Right ventricle myocardium inferior (tissue), 1 donor: ENCODE measurements at regions not wholly inside any gene's neighbourhood (a gene's known extent, or its start where the extent isn't known, plus 50 kb on each side); places are given as distances from the start of the nearest gene placed in this dataset.

Experiments used
- ATAC-seq: fragments of 200-7000 bp; cut with Tn5 transposase; one replicate; pipeline ENCODE4 v1.9.1; 2020; ENCODE audit warnings: mild to moderate bottlenecking, moderate library complexity
- DNase-seq: peaks from one replicate; pipeline ENCODE4 v3.0.0; 2021; ENCODE audit errors: missing footprints
- intact Hi-C: fragments of 100-400 bp; cut with DNase I; formaldehyde crosslinking; loops from one replicate; pipeline ENCODE4 v1.11.0; 2022
- donor health status: DM: no; HTN: yes; CAD: no; lungs with severe emphysema.

DNA sequence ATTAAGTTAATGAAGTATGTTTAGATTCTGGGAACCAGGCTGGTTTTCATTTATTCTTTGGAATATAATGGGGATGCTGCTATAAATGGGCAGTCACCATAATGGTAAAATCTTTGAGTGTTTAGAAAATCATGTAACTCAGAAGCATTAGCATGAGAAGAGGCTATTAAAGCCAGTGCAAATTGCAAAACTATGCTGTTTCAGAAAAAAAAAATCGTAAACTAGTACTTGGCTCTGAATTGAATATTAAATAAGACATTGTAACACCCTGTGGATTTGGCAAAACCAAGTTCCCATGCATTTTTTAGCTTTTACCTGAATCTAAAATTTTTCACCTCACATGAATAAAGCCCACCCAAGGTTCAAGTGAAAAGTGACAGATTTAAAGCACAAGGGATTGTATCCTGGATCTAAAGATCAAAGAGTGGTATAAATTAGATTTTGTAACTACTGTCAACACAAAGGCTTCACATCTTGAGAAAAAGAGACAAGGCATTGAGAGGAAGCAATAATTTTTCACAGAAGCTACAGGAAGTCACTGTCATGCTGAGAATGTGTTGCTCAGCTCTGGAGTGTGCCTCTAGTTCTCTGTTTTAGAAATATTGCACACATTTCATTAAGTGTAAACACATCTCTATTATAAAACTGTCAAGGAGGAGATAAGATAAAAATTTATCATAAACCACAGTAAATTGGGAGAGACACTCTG, 142.2 kb downstream of the ABCA8 start:
- DNase-seq (no peak), ATAC-seq (no peak)
- intact Hi-C loops: no loop called here

DNA sequence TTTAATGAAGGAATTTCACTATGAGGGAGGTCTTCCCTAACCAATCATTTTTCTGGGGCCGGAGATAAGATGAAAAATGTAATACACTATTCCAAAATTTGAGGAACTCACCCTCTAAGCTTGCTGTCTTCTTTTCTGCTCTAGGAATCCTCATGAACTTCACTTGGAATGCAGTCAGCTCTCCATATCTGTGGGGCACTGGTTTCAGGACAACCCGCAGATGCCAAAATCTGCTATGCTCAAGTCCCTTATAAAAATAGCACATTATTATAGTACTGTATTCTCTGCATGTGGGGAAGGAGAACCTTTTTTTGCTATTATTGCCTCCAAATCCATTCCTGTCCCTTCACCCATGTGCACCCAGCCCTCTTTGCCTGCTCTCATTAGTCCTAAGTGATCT, 146.0 kb downstream of the ABCA8 start:
- ATAC-seq (peak; percentile 35), DNase-seq (no peak)
- intact Hi-C loops: loop anchor here (10.0 kb wide), 1 partner anchor 46 kb away; no protein-coding TSS in a partner anchor

DNA sequence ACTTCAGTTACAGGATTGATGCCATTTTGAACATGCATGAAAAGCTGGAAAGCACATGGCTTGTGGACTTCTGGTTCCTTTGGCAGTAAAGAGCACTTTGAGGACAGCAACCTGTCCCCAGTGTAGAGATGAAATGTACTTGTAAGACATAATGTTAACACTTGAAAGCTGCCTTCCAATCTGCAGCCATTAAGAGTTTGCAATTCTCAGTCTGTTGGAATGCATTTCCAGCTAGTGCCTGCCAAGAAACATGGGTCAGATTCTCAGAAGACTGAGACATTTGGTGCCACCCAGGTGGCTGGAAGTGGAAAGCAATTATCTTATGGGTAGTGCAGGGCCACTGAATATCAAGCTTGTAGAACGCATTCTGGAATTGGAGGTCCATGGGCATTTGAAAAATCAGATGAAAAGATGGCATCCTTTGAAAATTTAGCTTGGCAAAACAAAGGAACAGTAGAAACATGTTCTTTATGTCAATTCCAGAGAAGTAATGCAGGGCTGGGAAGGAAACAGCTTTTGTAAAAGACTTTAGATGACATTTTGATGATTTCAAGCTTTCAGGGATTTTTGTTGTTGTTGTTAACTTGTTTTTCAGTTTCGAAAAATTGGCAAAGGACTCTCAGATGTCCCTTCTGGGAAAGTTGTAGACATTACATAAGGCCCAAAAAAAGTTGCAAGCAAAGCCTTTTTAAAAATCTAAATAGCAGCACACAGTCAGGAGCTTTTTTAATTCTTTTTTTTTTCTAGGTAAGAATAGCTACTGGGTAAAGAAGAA, 147.0 kb downstream of the ABCA8 start:
- intact Hi-C loops: loop anchor here (10.0 kb wide), 1 partner anchor 47 kb away; no protein-coding TSS in a partner anchor
- peak; percentile 83 for ATAC-seq

DNA sequence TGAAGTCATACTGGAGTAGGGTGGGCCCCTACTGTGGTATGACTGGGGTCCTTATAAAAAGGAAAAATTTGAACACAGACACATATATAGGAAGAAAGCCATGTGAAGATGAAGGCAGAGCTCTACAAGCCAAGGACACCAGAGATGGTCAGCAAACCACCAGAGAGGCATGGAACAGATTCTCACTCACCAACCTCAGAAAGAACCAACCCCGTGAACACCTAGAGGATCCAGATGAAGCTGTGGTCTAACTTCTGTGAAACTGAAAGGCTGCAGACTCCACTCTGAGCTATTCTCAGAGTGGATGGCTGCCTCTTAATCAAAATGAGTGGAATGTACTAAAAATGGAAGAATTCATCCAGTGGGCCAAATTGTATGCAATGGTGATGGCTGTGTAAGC, 149.6 kb downstream of the ABCA8 start:
- intact Hi-C loops: loop anchor here (10.0 kb wide), 1 partner anchor 49 kb away; no protein-coding TSS in a partner anchor
- no peak for DNase-seq
- ATAC-seq: no peak

More for the DNA sequence above, 147.0 kb downstream of the ABCA8 start:
- DNase-seq: no peak

DNA sequence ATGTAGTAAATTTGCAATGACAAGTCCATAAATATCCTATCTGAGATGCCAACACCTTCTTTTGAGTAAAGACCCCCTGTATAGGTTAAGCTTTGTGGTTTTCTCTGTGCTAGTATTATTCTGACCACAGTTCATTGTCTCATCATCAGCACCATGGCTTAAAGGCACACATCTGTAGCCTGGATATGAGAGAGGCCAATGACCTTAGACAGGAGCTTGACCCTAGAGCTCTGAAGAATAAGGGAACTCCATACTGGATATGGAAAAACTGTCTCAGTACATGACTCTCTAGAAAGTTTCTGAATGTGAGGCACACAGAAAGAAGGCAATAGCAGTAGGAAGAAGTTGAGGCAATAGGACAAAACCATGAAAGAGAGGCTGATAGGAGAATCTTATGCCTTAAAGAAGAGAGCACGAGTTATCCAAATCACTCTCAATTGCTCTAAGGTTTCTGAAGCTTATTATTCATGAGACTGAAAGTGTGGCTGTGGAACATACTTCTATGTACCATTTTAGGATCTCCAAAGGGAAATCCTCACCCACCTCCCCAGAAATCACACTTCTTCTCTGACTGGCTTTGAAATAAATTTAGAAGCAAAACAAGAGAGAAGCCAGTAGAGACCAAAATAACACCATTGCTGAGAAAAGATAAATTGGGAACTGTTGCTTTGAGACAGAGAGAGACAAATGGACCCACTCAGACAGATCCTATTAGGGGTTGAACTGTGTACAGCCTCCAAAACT, 150.2 kb downstream of the ABCA8 start:
- DNase-seq (no peak), ATAC-seq (no peak)
- intact Hi-C loops: loop anchor here (10.0 kb wide), 1 partner anchor 50 kb away; no protein-coding TSS in a partner anchor

DNA sequence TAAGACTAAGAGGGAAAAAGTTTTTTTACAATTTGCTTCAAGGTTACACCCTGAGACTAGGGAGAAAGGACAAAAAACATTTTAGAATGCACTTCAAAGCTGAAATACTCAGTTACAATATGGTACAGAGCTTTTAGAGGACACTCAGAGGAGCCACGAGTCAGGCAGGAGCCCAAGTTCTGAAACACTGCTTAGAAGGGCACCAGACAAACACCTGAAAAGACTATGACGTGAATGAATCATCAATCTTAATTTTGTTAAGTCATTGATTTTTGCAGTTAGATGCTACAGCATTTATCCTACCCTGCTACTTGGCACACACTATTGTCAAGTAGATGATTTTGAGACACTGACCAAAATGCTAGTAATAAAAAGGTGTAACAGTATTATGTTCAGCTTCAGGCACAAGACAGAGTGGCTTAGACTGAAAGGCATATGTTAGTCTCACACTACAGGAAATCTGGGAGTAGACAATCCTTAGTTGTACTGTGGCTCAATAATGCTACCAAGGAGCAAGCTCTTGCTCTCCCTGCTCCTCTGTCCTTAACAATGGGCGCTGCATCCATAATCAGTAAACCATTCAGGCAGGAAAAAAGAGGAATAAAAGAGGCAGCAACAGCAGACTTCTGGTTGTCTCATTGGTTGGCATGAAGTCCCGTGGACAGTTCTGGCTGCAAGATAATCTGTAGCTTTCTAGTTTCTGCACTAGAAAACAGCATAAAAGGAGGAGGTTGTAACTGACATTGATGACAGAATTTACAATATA, 151.8 kb downstream of the ABCA8 start:
- ATAC-seq (no peak), DNase-seq (no peak)
- intact Hi-C loops: loop anchor here (10.0 kb wide), 1 partner anchor 51 kb away; no protein-coding TSS in a partner anchor

DNA sequence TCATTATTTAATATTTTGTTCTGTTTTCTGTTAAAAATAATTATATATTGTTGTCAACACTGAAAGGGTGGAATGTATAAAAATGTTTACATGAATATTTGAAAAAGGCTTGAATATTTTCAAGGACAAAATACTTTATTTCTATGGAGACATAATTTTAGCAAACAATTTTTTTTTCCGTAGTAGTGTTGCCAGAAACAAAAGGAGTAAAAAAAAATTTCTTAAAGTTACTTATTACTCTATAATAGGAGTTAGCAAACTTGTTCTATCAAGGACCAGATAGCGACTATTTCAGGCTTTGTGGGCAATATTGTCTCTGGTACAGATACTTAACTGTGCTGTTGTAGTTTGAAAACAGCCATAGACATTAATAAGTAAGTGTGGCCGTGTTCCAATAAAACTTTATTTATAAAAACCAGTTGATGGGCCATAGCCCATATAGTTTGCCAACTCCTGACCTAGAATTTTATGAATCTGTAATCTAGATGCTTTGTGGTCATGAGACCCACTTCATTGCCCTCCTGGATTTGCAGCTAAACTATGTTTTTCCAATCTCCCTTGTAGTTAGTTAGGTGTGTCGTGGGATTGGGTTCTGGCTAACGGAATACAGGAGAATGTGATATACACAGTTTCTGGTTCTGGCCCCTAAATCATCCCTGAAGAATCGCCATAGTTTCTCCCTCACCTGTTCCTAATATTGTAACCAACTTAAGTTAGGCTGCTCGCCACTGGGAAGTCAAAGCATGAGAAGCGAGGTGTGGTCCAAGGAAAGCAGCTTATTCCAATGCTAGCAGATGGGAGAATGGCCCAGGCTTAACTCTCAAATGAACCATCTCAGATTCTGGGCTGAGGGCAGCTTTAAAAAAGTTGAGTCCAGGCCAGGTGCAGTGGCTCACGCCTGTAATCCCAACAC, 153.6 kb downstream of the ABCA8 start:
- no peak for ATAC-seq
- intact Hi-C loops: loop anchor here (10.0 kb wide), 1 partner anchor 53 kb away; no protein-coding TSS in a partner anchor
- DNase-seq: no peak

DNA sequence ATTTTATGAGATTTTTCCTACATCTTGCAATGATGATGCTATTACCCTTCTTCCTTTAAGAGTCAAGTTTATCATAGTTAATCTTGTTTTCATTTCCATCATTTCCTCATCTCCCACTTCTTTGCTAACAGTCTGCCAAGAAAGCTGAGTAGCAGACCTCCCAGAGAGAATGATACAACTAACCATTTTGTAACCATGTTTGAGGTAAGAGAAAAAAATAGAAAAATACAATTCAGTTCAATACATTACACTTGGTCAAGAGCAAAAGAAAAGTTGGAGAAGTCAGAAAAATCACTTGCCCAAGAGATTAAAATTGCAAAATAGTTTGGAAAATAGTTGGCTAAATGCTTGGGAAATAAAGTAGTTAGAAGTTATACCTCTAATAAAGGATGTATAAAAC, 154.4 kb downstream of the ABCA8 start:
- intact Hi-C loops: loop anchor here (10.0 kb wide), 1 partner anchor 54 kb away; no protein-coding TSS in a partner anchor
- peak; percentile 74 for ATAC-seq
- no peak for DNase-seq

DNA sequence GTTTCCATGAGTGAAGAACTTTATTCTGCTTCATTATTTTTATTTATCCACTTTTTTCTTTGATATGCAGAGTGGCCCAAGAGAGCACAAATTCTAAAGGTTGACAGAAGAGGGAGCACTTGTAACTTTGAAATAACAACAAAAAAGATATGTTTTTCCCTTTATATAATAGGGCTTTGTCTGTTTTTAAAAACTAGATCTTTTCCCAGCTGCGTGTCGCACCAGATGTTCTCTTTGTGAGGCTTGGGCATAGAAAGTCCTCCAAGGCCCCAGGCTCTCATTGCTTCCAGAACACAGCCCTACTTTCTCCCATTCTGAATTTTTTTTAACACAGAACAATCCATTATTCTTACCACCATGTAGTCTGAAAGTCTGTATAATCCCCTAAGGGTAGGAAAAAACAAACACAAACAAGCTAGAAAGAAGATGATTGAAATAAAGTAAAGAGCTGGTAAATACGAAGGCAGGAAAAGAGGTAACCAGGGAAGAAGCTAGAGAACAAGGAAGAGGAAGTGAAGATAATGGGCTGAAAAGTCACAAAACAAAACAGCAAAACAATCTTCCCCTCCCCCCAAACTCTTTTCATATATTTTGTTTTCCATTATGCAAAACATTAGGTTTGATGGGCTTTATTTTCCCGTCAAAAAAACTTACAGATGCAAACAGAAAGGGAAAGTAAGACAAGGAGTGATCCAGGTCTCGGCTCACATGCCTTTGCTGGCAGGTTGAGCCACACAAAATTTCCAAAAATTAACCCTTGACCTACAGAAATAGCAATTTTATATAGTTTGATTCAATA, 160.4 kb downstream of the ABCA8 start:
- ATAC-seq (peak; percentile 75), DNase-seq (peak; percentile 69)
- intact Hi-C loops: loop anchor here (1.0 to 5.0 kb wide), 3 partner anchors 18 to 167 kb away; no protein-coding TSS in a partner anchor

DNA sequence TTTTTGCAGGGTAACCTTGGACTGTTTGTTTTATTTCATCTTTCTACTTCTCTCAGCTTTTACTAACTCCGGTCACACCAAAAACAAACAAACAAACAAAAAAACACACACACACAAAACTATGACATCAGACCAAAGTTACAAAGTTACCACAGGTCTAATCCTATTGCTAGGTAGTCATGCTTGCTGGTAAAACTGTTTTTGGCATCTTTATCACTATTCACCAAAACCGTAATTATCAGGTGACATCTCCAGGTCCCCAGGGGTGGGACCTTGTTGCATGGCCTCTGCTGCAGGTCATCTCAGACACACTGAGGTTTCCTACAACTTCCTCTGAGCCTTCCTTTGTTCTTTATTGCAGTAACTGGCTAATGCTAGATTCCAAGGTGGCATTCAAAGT, 162.3 kb downstream of the ABCA8 start:
- DNase-seq: no peak
- intact Hi-C loops: loop anchor here (5.0 kb wide), 2 partner anchors 114 to 169 kb away; no protein-coding TSS in a partner anchor

DNA sequence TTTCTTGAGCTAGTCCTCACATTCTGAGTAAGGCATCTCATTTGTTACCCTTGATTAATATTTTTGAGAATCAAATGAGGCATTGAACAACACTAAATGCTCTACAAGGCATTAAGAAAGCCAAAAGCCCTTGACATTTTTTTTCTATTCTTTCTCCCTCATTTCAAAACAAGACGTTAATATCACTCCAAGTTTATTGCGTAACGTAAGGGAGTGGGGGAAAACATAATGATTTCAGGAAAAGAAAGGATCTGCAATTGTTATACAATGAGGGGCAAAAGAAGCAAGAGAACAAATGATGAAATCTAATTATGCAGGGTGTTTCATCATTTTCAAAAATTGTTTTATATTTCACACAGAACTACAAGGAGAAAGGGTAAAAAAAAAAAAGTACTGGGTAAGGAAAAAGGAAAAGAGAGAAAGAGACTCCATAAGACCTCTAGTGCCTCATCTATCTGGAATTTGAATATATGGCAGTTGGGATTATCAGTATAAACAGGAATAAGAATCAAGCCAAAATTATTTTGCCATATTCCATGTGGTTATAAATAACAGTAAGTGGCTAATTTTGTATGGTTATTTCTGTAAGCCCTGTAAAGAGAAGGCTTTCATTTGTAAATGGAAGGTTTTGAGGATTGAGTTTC, 163.0 kb downstream of the ABCA8 start:
- intact Hi-C loops: loop anchor here (5.0 kb wide), 2 partner anchors 115 to 170 kb away; no protein-coding TSS in a partner anchor
- no peak for DNase-seq
- peak; percentile 30 for ATAC-seq

More for the DNA sequence above, 162.3 kb downstream of the ABCA8 start:
- ATAC-seq: no peak

DNA sequence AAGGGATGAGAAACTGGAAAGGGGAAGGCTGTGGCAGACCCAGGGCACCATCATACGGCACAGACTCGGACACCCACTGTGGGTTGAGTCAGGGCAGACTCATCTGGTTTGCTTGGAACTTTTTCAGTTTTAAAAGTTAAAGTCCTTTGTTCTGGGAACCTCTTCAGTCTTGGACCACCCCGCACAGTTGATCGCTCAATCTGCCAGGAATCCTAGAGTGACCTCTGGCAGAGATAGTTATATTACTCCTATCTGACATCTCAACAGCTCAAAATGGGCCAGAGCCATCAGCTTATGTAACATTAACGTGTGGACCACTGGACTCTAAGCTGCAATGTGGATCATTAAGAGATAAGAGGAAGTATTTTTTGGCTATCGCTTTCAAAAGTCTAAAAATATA, 164.3 kb downstream of the ABCA8 start:
- ATAC-seq (peak; percentile 80), DNase-seq (no peak)
- intact Hi-C loops: loop anchor here (5.0 kb wide), 2 partner anchors 116 to 171 kb away; no protein-coding TSS in a partner anchor

DNA sequence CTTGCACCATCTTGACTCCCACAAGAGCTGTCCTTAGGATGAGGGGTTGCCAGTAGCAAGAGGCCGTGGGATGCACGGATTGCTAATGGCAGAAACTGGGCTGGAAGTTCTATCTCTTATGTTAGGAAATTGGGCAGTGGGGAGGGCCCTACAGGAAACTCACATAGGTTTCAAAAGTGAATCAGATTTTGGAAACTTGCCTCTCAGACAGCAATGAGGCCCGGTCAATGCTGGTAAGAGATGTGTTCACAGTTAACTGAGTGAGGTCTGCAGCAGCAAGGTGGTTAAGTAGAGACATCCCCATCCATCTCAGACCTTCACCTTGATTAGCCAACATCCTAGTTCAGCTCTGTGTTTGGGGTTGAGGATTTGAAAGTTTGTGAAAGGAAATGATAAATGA, 164.7 kb downstream of the ABCA8 start:
- ATAC-seq (no peak), DNase-seq (no peak)
- intact Hi-C loops: loop anchor here (5.0 kb wide), 2 partner anchors 117 to 172 kb away; no protein-coding TSS in a partner anchor

DNA sequence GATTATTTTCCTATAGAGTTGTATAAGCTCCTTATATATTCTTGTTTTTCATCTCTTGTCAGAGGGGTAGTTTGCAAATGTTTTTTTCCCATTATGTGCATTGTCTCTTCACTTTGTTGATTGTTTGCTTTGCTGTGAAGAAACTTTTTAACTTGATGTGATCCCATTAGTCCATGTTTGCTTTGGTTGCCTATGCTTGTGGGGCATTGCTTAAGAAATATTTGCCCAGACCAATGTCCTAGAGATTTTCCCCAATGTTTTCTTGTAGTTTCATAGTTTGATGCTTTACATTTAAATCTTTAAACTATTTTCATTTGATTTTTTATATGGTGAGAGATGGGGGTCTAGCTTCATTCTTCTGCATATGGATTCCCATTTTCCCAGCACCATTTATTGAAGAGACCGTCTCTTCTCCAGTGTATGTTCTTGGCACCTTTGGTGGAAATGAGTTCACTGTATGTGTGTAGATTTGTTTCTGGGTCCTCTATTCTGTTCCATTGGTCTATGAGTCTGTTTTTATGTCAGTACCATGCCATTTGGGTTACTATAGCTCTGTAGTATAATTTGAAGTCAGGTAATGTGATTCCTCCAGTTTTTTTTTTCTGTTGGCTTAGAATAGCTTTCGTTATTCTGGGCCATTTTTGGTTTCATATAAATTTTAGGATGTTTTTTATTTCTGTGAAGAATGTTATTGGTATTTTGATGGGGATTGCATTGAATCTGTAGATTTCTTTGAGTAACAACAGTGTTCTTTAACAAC, 165.8 kb downstream of the ABCA8 start:
- intact Hi-C loops: no loop called here
- ATAC-seq: no peak
- no peak for DNase-seq
